Superior temporal gyrus (tissue), 1 donor: ENCODE measurements at regions not wholly inside any gene's neighbourhood (a gene's known extent, or its start where the extent isn't known, plus 50 kb on each side); places are given as distances from the start of the nearest gene placed in this dataset.
"Not testable (repeated sequence)": the region's sequence is repeated elsewhere in the genome, so short reads cannot be mapped to it uniquely, and the experiment has no call there.

Experiments used
- DNase-seq: peaks from one replicate; pipeline ENCODE4 v3.0.0-alpha.2; 2016; ENCODE audit errors: extremely low spot score

GRCh38 chr1:34369701-34370455 lies 193.2 kb downstream of the C1orf94 start:
- no peak for DNase-seq

- no peak for DNase-seq
Measured at GRCh38 chr1:34370748-34371147, 194.0 kb downstream of the C1orf94 start.

GRCh38 chr1:34371179-34371578 lies 194.5 kb downstream of the C1orf94 start:
- not testable (repeated sequence) for DNase-seq

DNA sequence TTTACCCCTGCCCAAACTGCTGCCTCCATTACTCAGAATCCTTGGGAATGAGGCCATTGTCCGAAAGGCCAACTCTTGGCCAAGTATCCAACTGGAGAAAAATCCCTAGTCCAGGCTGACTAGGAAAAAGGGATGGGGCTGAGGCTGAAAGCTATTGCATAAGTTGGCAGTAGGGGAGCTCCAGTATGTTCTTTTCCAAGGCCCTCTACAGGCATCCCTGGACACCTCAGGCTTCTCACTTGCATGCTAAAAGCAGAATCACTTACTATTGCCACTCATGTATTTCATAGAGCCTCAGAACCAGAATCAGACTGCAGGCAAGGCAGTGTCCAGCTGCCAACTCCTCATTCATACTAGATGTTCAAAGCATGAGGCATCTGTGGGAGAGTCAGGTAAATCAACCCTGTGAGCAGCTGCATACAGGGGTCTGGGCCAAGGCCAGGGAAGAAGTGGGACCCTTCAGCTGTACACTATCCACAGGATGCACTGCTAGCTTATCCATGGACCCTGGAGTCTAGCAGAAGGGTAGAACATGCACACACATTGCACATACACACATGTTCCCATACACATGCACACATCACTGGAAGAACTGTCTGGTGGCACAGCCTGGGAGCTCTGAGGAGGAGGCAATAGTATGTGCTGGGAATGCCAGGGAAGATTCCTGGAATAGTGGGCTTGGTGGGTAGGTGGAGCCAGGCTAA lies 195.3 kb downstream of the C1orf94 start:
- no peak for DNase-seq

DNA sequence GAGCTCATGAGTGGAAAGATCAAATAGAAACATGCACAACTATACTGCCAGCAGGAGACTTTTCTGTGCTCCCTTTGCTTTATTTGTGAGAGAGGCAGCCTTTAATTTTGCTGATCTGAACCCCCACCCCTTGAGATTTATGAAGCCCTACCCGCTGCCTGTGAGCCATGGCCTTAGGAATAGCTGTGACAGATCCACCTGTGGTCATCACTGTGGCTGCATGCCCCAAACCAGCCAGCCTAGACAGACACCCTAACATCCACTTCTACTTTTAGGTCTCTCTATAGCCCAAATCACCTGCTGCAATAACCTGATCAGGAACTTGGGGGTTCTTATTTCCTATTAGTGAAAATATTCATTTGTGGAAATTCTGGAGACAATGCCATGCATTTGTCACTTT lies 196.2 kb downstream of the C1orf94 start:
- no peak for DNase-seq

DNA sequence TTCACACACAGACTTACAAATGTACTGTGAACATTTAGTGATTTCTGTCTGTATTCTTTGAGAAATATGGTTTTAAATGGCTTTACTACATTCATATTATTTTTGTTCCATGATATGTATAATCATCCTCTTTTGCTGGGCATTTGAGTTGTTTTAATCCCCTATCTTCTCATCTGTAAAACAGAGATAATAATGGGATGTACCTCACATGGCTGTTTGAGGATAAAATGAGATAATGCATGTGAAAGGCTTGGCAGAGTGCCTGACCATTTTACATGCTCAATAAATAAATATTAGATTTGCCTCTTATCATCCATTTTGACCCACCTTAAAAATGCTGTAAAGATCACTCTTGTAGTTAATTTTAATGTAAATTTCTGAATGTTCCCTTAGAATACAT lies 197.2 kb downstream of the C1orf94 start:
- DNase-seq = no peak

- DNase-seq = no peak
Measured at GRCh38 chr1:34376531-34376930, 199.8 kb downstream of the C1orf94 start.

DNA sequence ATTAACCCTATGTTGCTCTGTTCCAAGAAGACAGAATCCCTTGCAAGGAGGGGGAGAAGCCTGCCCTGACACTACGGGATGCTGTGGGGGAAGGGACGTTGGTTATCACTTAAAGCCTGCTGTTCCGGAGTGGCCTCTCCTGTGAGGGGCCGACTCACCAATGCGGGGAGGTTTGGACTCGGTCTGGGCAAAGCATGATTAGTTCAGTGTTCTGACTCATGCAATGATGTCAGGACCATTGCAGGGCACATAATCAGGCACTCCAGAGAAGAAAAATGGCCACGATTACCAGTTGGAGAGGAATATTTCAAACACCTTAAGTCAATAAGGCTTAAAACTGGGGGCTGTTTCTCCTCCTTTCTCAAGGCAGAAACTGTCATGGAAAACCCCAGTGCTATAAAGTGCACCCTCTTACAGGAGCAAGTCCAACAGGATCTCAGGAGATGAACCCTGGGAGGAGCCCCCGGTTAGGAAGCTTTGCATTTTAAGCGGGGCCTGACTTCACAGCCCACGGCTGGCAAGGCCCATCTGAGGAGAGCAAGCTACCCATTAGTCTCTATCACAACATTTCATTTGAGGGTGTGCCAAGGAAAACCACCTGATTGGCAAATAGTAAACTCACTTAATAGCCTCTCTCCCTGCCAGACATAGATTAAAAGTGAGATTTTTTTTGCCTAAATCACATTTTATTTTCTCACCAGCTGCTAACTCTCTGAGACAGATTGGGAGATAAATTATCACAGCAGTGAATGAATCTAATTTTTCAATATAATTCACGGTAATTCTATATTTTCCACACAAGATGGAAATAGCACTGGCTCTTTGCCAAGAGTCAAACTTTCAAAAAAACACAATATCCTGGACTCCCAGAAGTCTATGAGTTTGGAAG lies 202.5 kb downstream of the C1orf94 start:
- DNase-seq = no peak

- DNase-seq = no peak
Measured at GRCh38 chr1:34379911-34380310, 203.2 kb downstream of the C1orf94 start.

DNA sequence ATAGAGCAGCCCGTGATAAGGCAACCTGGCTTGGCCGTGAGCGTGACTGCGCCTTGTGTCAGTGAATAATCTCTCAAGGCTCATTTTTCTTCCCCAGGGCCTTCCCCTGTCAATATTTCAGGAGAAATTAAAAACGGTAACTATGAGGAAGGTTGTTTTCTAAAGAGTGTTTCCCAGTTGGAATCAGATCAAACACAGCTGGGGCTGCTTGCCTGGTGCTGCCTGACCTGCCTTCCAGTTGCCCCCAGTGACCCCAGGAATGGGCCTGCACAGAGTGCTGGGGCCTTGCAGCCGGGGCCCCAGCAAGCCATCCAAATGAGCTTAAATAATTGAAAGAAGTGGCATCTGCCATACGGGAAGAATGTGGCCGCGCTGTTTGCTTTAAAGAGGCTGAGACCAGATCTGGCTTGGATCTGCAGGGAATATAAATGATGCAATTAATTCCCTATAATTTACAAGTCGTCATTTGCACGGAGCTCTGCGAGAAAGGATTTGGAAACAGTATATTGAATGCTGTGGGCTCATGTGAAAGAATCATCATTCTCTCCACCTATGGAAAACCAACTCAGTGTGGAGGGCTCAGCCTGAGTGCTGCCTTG lies 203.9 kb downstream of the C1orf94 start:
- no peak for DNase-seq

DNA sequence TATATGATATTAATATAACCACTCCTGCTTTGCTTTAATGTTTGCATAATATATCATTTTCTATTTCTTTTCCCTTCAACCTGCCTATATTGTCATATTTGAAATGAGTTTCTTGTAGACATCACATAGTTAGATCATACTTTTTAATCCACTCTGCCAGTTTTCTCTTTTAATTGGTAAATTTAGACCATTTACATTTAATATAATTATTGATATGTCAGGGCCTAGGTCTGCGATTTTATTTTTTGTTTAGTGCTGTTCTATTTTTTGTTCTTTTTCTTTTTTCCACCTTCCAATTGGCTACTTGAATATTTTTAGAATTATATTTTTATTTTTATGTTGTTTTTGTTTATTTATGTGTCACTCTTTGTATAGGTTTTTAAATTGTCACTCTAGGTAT lies 213.3 kb downstream of the C1orf94 start:
- no peak for DNase-seq

- DNase-seq = no peak
Measured at GRCh38 chr1:34396042-34396441, 219.3 kb downstream of the C1orf94 start.

DNA sequence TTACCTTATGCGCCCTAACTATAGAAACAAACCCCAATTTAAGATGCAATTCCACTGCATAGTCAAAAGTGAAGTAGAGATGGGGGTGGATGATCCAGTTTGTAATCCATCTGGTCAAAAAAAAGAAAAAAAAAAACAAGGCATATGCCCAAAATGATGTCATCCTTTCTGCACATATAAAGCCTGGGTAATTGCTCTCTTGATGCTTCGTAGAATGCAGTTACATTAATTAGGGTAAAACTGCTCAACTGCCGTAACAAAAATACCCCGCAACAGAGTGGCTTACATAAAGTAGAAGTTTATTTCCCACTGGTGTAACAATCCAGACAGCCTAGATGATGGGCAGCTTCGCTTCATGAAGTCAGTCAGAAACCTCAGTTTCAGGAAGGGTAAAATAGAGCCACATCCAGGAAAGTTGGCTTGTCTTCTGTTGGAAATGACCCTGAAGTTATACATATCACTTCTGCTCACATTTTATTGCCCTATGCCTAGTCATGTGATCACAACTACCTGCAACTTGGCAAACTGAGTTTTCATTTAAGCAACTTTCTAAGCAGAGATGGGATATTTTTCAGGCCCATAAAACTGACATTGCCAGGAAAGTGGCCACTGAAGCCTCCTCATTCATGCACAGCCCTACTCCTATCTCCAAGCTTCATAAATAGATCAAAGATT lies 221.7 kb downstream of the C1orf94 start:
- no peak for DNase-seq

DNA sequence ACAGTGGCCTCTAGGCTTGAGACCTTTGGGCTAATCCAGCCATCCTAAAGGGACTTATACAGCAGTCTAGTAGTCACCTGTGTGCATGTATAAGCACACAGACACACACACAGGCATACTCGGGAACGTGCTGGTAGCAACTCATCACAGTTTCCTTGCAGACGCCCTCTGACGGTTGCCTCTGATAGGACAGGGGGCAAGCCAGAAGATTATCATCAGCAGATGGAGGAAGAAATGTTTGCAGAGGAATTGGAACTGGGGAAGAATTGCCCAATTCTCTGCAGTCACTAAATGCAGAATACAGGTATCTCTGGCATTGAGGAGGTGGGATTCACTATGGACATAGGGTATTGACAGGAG lies 222.2 kb downstream of the C1orf94 start:
- DNase-seq = no peak

DNA sequence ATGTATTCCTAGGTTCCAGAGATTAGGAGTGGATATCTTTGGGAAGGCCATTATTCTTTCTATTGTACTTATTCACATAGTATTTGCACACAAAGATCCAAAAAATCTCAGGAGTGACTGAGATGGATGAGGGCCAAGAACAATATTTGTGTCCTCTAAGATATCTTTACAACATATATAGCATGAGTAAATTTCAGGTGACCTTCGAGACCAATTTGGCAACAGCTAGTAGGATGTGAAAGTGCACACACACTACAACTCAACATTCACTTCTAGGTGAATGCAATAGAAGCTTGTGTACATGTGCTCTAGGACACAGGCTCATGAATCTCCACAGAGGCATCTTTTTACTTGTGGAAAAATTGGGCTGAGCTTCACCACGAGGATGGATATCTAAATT lies 224.0 kb downstream of the C1orf94 start:
- DNase-seq = no peak

DNA sequence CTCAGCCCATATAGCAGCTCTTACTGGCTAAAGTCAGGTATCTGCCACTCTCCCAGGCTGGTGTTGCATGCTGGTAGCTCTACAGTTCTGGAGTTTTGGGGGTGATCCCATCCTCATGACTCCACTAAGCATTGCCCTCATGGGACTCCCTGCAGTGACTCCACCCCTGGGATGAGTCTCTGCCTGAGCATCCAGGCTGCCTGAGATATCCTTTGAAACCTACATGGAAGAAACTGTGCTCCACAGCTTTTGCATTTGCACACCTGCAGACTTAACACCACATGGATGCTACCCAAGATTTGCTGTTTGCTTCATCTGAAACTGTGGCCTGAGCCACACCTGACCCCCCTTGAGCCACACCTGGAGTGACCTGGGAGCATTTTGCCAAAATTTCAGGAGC lies 226.4 kb downstream of the C1orf94 start:
- no peak for DNase-seq

DNA sequence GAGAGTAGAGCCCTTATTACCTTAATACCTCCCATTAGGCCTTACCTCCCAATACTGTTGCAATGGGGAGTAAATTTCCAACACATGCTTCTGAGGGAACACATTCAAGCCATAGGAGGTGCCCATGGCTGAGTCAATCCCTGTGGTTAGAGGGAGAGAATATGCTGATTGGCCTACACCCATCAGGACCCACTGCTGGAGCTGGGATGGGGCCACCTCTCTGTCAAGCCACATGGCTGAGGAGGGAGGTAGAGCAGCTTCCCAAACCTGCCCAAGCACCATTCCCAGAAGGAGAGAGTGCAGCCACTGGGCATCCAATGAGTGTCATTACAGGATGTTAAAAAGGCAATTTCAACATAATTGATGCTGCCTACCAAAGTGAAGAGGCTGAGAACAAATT lies 228.1 kb downstream of the C1orf94 start:
- DNase-seq = no peak

DNA sequence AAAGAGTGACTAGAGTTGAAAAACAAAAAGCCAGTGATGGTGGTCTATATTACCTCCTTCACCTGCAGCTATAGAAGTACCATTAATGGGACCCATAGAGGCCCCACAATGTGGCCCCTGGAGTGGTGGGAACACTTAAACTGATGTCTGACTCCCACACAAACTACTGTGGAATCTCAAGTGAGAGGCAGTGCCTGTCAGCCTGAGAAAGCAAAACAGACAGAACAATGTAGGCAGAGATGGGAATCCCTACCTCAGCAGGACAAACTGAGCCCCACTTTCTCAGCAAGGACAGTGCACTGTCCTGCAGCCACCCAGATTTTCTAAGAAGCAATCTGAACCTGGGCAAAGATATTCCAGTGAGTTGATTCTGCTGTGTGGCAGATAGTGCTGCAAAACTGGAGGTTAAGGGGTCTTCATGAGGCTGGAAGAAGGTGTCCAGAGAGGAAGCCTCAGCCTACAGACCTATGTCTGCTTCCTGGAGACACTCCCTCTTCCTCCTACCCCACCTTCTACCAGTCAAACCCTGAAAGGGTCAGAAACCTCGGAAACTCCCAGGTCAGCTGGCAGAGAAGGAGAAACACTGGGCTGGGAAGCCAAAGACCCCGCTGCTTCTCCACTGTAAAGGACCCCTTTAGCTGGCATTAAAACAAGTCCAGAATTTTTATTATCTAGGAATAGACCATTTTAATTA lies 228.7 kb downstream of the C1orf94 start:
- DNase-seq = no peak

GRCh38 chr1:34406377-34406776 lies 229.7 kb downstream of the C1orf94 start:
- DNase-seq = no peak

DNA sequence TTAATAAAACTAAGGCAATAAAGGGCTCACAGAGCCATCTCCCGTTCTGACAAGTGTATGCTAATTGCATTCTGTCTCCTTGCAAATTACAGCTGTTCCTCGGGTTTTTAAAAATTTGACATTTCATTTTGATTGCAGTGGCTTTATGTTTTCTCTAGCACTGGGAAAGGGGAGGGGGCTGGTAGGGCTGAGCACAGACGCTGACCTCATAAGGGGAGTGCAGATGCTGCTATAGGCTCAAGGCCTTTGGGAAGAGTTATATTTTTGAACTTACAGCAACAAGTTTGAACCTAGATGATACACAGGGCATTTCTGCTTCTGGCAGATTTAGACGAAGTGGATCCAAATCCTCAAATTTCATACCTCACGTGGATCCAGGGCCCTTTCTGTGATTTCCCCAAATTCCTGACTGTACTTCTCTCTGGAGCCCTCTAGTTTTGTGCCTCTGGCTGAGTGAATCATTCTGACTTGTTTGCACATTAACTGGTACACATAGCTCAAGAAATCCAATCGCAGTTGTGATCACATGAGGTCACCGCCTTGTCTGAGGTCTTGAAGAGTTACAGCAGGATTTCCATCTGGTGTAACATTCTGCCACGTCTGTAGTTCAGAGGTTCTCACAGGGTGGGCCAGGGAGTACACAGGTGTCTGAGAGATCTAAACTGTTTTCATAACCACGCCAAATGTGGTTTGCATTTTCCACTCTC lies 230.3 kb downstream of the C1orf94 start:
- no peak for DNase-seq
